Endothelial cell of umbilical vein (primary cell): ENCODE measurements at regions not wholly inside any gene's neighbourhood (a gene's known extent, or its start where the extent isn't known, plus 50 kb on each side); places are given as distances from the start of the nearest gene placed in this dataset.

Experiments
- POLR2A ChIP-seq: IDR thresholded peaks from 2 replicates; pipeline ENCODE4 v1.6.1; 2012; ENCODE audit warnings: low read depth, mild to moderate bottlenecking, control low read depth, low read length
- TF ChIP-seq, protein P1 (sequence below), 2 donors: IDR thresholded peaks; 1 replicate in 1 of 2; 2 replicates in 1 of 2; pipeline ENCODE4 v1.5.1; 2011; ENCODE audit warnings: low read length in 2 of 2, mild to moderate bottlenecking in 2 of 2, moderate library complexity in 2 of 2, control low read depth in 1 of 2, inconsistent platforms in 1 of 2, low read depth in 1 of 2; ENCODE audit not compliant: insufficient read depth in 1 of 2; ENCODE audit errors: extremely low read depth in 1 of 2

DNA sequence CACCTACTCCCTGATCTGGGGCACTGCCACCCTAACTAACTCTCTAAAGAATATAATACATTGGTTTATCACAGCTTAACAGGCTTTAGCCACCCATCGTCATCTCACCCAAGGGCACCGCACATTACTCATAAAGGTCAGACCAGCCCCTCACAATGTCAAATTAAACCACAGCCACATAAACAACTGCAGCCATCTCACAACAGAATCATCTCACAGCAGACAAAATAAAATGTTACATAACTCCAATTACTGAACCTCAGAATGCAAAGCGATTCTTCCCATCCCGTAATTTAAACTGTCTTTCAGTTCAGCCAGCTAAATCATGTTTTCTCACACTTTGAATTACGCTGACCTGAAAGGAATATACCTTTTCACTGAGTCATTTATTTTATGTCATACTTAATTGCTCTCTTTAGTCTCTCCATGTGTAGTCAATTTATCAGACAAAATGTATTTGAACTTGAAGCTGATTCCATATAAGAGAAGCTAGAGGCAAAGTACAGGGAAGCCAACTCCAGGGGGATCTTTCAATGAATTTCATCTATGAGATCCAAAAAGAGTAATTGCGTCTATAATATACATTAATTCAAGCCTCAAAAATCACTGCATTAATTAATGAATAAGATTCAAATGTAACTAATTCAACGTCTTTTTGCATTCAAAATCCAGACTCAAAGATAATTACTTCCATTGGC, 96.9 kb upstream of the NEBL start:
- TF ChIP-seq, protein P1, sequence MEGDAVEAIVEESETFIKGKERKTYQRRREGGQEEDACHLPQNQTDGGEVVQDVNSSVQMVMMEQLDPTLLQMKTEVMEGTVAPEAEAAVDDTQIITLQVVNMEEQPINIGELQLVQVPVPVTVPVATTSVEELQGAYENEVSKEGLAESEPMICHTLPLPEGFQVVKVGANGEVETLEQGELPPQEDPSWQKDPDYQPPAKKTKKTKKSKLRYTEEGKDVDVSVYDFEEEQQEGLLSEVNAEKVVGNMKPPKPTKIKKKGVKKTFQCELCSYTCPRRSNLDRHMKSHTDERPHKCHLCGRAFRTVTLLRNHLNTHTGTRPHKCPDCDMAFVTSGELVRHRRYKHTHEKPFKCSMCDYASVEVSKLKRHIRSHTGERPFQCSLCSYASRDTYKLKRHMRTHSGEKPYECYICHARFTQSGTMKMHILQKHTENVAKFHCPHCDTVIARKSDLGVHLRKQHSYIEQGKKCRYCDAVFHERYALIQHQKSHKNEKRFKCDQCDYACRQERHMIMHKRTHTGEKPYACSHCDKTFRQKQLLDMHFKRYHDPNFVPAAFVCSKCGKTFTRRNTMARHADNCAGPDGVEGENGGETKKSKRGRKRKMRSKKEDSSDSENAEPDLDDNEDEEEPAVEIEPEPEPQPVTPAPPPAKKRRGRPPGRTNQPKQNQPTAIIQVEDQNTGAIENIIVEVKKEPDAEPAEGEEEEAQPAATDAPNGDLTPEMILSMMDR (IDR thresholded peaks at IDR 0.05; ENCODE audit: extremely low read depth in 1 of 2, insufficient read depth in 1 of 2, low read depth in 1 of 2, low read length in 2 of 2), result no peak
- TF ChIP-seq POLR2A, result no peak
